ENCODE measurements at regions not wholly inside any gene's neighbourhood (a gene's known extent, or its start where the extent isn't known, plus 50 kb on each side); places are given as distances from the start of the nearest gene placed in this dataset.
"Not testable (repeated sequence)": the region's sequence is repeated elsewhere in the genome, so short reads cannot be mapped to it uniquely, and the experiment has no call there.

DNA sequence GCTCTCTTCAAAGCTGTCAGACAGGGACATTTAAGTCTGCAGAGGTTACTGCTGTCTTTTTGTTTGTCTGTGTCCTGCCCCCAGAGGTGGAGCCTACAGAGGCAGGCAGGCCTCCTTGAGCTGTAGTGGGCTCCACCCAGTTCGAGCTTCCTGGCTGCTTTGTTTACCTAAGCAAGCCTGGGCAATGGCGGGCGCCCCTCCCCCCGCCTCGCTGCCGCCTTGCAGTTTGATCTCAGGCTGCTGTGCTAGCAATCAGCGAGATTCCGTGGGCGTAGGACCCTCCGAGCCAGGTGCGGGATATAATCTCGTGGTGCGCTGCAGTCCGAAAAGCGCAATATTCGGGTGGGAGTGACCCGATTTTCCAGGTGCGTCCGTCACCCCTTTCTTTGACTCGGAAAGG lies 116.6 kb downstream of the PRL start:
- H3K4me1 ChIP-seq (ENCODE audit: control extremely low read depth in 1 of 4, control insufficient read depth in 4 of 4, insufficient read depth in 4 of 4, low read length in 3 of 4); H3K27ac ChIP-seq (ENCODE audit: insufficient read depth in 1 of 2, low read depth in 1 of 2, low read length in 2 of 2, poor library complexity in 1 of 2, severe bottlenecking in 2 of 2); POLR2A ChIA-PET; H3K27me3 ChIP-seq (replicated peaks in 2 of 5; ENCODE audit: control insufficient read depth in 4 of 5, insufficient read depth in 5 of 5, low read length in 4 of 5); H3K4me3 ChIP-seq (ENCODE audit: control insufficient read depth in 1 of 7, extremely low read depth in 1 of 7, insufficient read depth in 4 of 7, low read depth in 2 of 7, low read length in 6 of 7); DNase-seq; CTCF ChIA-PET: not testable (repeated sequence)
- 100% methylated on average over 4 of the region's 20 CpGs for WGBS (ENCODE audit: insufficient coverage)
- Histone ChIP-seq H3K9me3 (ENCODE audit: control extremely low read depth in 1 of 5, control insufficient read depth in 4 of 5, insufficient read depth in 2 of 5, low read depth in 1 of 5, low read length in 4 of 5) (peaks cover 5 to 38% (median 8%) of the 10 kb centered on the region in 5 experiments), H3K36me3 (ENCODE audit: control insufficient read depth in 4 of 4, insufficient read depth in 4 of 4, low read length in 3 of 4) (peaks cover 0 to 13% (median 6%) of the 10 kb centered on the region in 4 experiments)

DNA sequence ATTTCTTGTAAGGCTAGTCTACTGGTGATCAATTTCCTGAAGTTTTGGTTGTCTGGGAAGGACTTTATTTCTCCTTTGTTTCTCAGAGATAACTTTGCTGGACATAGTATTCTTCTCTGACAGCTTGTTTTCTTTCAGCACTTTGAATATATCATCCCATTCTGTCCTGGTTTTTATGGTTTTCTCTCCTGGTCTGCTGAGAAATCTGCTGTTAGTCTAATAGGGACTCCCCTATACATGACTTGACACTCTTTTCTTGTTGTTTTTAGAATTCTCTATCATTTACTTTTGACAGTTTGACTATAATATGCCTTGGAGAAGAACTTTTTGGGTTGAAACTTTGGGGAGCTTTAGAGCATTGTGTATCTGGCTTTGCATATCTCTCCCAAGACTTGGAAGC lies 112.5 kb downstream of the PRL start:
- ChIA-PET POLR2A (no interaction called here), CTCF (interaction anchor here (1.0 kb wide), 1 partner anchor 13 kb away, joined by 3 read pairs; no protein-coding TSS in a partner anchor)
- H3K4me1 ChIP-seq (ENCODE audit: control extremely low read depth in 1 of 4, control insufficient read depth in 4 of 4, insufficient read depth in 4 of 4, low read length in 3 of 4) = no peaks in the 10 kb centered on the region
- H3K27ac ChIP-seq (ENCODE audit: insufficient read depth in 1 of 2, low read depth in 1 of 2, low read length in 2 of 2, poor library complexity in 1 of 2, severe bottlenecking in 2 of 2) = no peak overlapping the region
- no peak overlapping the region for H3K4me3 ChIP-seq (ENCODE audit: control insufficient read depth in 1 of 7, extremely low read depth in 1 of 7, insufficient read depth in 4 of 7, low read depth in 2 of 7, low read length in 6 of 7)
- H3K27me3 ChIP-seq (replicated peaks in 2 of 5; ENCODE audit: control insufficient read depth in 4 of 5, insufficient read depth in 5 of 5, low read length in 4 of 5) = no peaks in the 10 kb centered on the region
- peaks cover 0 to 13% (median 8%) of the 10 kb centered on the region in 4 experiments for H3K36me3 ChIP-seq (ENCODE audit: control insufficient read depth in 4 of 4, insufficient read depth in 4 of 4, low read length in 3 of 4)
- no peak for DNase-seq
- H3K9me3 ChIP-seq (ENCODE audit: control extremely low read depth in 1 of 5, control insufficient read depth in 4 of 5, insufficient read depth in 2 of 5, low read depth in 1 of 5, low read length in 4 of 5) = peaks cover 8 to 43% (median 10%) of the 10 kb centered on the region in 5 experiments

DNA sequence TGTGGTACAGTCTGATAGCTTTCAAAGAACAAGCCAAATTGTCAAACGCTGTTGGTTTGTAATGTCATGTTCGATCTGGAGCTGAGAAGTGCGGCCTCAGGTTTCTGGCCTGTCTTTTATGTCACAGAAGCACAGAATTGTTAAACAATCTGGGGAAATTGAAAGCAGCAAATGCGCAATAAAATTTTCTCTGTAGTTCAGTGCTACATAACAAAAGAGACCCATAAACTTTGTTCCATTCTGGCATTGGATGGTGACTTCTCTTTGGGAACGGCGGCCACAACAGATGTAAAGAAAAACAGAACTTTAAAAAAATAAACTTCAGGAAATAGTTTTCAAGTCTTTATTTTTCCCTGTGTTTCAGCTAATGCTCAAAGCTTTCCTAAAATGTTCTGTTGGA lies 106.9 kb downstream of the PRL start:
- H3K27me3 ChIP-seq (replicated peaks in 2 of 5; ENCODE audit: control insufficient read depth in 4 of 5, insufficient read depth in 5 of 5, low read length in 4 of 5) = no peaks in the 10 kb centered on the region
- ChIA-PET POLR2A (no interaction called here), CTCF (interaction anchor here (2.1 kb wide), 1 partner anchor 12 kb away, joined by 4 read pairs; no protein-coding TSS in a partner anchor)
- peaks cover 0 to 11% (median 1%) of the 10 kb centered on the region in 4 experiments for H3K4me1 ChIP-seq (ENCODE audit: control extremely low read depth in 1 of 4, control insufficient read depth in 4 of 4, insufficient read depth in 4 of 4, low read length in 3 of 4)
- peaks cover 2 to 8% (median 4%) of the 10 kb centered on the region in 5 experiments for H3K9me3 ChIP-seq (ENCODE audit: control extremely low read depth in 1 of 5, control insufficient read depth in 4 of 5, insufficient read depth in 2 of 5, low read depth in 1 of 5, low read length in 4 of 5)
- DNase-seq = no peak
- no peak overlapping the region for H3K27ac ChIP-seq (ENCODE audit: insufficient read depth in 1 of 2, low read depth in 1 of 2, low read length in 2 of 2, poor library complexity in 1 of 2, severe bottlenecking in 2 of 2)
- no peak overlapping the region for H3K4me3 ChIP-seq (ENCODE audit: control insufficient read depth in 1 of 7, extremely low read depth in 1 of 7, insufficient read depth in 4 of 7, low read depth in 2 of 7, low read length in 6 of 7)
- WGBS (ENCODE audit: insufficient coverage) = 96% methylated on average over 5 of the region's 6 CpGs
- peaks cover 0 to 14% (median 3%) of the 10 kb centered on the region in 4 experiments for H3K36me3 ChIP-seq (ENCODE audit: control insufficient read depth in 4 of 4, insufficient read depth in 4 of 4, low read length in 3 of 4)

DNA sequence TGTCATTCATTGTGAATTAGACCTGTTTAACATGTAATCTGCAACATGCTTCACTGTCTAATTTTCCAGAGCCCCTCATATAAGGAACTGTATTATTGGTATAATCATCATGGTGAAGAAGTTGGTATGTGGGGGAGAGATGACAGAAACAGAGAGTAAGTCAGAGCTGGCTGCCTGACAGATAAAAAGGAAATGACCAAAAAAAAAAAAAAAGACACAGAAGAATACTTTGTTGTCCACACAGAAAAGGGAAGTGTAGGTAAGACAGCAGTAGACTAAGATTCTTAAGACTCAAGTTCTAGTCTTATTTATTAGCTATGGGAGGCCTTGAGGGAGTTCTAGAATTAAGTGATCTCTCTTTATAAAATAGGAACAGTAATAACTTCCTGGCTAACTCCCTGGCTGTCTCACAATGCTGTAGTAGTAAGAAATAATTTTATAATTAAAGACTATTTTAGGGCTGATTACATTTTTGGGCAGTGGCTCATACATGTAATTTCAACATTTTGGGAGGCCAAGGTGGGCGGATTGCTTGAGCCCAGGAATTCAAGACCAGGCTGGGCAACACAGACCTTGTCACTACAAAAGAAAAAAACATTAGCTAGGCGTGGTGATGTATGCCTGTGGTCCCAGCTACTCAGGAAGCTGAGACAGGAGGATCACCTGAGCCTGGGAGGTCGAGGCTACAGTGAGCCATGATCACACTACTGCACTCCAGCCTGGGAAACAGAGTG lies 102.5 kb downstream of the PRL start:
- ChIA-PET CTCF (no interaction called here), POLR2A (no interaction called here)
- H3K27me3 ChIP-seq (replicated peaks in 2 of 5; ENCODE audit: control insufficient read depth in 4 of 5, insufficient read depth in 5 of 5, low read length in 4 of 5) = no peaks in the 10 kb centered on the region
- DNase-seq = peak; percentile 0 to 58 (median 55)
- peaks cover 0 to 11% (median 1%) of the 10 kb centered on the region in 4 experiments for H3K4me1 ChIP-seq (ENCODE audit: control extremely low read depth in 1 of 4, control insufficient read depth in 4 of 4, insufficient read depth in 4 of 4, low read length in 3 of 4)
- H3K9me3 ChIP-seq (ENCODE audit: control extremely low read depth in 1 of 5, control insufficient read depth in 4 of 5, insufficient read depth in 2 of 5, low read depth in 1 of 5, low read length in 4 of 5) = peaks cover 0 to 4% (median 0%) of the 10 kb centered on the region in 5 experiments
- peaks cover 0 to 29% (median 2%) of the 10 kb centered on the region in 4 experiments for H3K36me3 ChIP-seq (ENCODE audit: control insufficient read depth in 4 of 4, insufficient read depth in 4 of 4, low read length in 3 of 4)
- WGBS (ENCODE audit: insufficient coverage) = 100% methylated on average over 2 of the region's 3 CpGs
- H3K27ac ChIP-seq (ENCODE audit: insufficient read depth in 1 of 2, low read depth in 1 of 2, low read length in 2 of 2, poor library complexity in 1 of 2, severe bottlenecking in 2 of 2) = no peak overlapping the region
- no peak overlapping the region for H3K4me3 ChIP-seq (ENCODE audit: control insufficient read depth in 1 of 7, extremely low read depth in 1 of 7, insufficient read depth in 4 of 7, low read depth in 2 of 7, low read length in 6 of 7)

DNA sequence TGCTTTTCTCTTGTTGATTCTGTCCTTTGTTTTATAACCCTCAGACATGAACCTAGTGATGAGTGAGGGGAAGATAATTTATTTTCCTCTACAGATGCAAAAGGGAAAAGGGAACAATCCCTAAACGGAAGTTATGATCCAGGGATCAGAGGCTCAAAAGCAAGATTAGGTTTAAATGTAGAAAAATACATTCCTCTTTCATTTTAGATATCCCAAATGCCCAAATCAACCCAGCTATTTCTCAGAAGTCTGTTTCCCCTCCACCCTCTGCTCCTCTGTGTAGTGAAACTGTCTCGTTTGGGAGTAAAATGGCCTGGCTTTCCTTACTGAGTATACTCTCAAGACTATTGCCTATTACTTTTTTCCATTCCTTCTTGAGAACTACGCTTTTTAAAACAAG lies 97.1 kb downstream of the PRL start:
- peaks cover 0 to 4% (median 0%) of the 10 kb centered on the region in 5 experiments for H3K9me3 ChIP-seq (ENCODE audit: control extremely low read depth in 1 of 5, control insufficient read depth in 4 of 5, insufficient read depth in 2 of 5, low read depth in 1 of 5, low read length in 4 of 5)
- WGBS (ENCODE audit: insufficient coverage) = 100% methylated on average over 1 of the region's 3 CpGs
- no peaks in the 10 kb centered on the region for H3K27me3 ChIP-seq (replicated peaks in 2 of 5; ENCODE audit: control insufficient read depth in 4 of 5, insufficient read depth in 5 of 5, low read length in 4 of 5)
- peaks cover 0 to under 1% (median 0%) of the 10 kb centered on the region in 4 experiments for H3K4me1 ChIP-seq (ENCODE audit: control extremely low read depth in 1 of 4, control insufficient read depth in 4 of 4, insufficient read depth in 4 of 4, low read length in 3 of 4)
- CTCF ChIA-PET = interaction anchor here (0.6 kb wide), 1 partner anchor 929 kb away, joined by 3 read pairs; no protein-coding TSS in a partner anchor
- no peak overlapping the region for H3K27ac ChIP-seq (ENCODE audit: insufficient read depth in 1 of 2, low read depth in 1 of 2, low read length in 2 of 2, poor library complexity in 1 of 2, severe bottlenecking in 2 of 2)
- H3K4me3 ChIP-seq (ENCODE audit: control insufficient read depth in 1 of 7, extremely low read depth in 1 of 7, insufficient read depth in 4 of 7, low read depth in 2 of 7, low read length in 6 of 7) = no peak overlapping the region
- peaks cover 0 to 14% (median 2%) of the 10 kb centered on the region in 4 experiments for H3K36me3 ChIP-seq (ENCODE audit: control insufficient read depth in 4 of 4, insufficient read depth in 4 of 4, low read length in 3 of 4)
- DNase-seq = no peak
- POLR2A ChIA-PET = no interaction called here

DNA sequence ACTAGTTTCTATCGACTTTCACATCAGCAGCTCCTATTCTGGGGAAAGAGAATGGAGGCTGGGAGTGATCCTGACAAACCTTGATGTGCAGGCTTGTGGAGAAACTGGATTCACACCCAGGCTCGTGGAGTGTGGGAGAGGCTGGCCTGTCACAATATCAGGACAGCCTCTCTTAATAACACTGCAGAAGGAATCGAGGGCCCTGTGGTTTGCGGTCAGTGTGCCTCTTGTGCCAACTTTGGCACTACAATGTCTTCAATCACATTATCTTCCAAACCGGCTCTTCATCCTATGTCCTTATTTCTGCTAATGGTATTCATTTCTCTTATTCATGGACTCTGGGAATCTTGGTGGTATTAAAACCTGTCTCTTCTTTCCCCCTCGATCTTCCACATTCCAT lies 92.7 kb downstream of the PRL start:
- POLR2A ChIA-PET = no interaction called here
- H3K4me1 ChIP-seq (ENCODE audit: control extremely low read depth in 1 of 4, control insufficient read depth in 4 of 4, insufficient read depth in 4 of 4, low read length in 3 of 4) = no peaks in the 10 kb centered on the region

DNA sequence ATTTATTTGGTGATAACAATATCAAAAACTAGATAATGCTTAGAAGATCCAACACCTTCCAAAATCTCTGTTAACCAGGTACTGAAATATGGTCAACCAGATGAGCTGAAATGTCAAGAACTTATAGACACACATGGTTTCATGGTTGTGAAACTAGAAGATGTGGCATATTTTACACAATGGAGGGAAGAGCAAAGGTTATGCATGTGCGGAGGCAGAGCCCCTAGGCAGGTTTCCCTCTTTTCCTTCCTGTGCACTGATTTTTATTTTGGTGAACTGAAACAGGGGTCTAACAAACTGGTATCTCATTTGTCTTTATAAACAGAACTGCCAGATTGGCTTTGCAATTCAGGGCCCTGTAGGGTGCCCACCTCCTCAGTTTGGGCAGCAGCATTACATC lies 91.6 kb downstream of the PRL start:
- Histone ChIP-seq H3K9me3 (ENCODE audit: control extremely low read depth in 1 of 5, control insufficient read depth in 4 of 5, insufficient read depth in 2 of 5, low read depth in 1 of 5, low read length in 4 of 5) (no peaks in the 10 kb centered on the region), H3K36me3 (ENCODE audit: control insufficient read depth in 4 of 4, insufficient read depth in 4 of 4, low read length in 3 of 4) (no peaks in the 10 kb centered on the region), H3K27me3 (replicated peaks in 2 of 5; ENCODE audit: control insufficient read depth in 4 of 5, insufficient read depth in 5 of 5, low read length in 4 of 5) (no peaks in the 10 kb centered on the region), H3K27ac (ENCODE audit: insufficient read depth in 1 of 2, low read depth in 1 of 2, low read length in 2 of 2, poor library complexity in 1 of 2, severe bottlenecking in 2 of 2) (no peak overlapping the region), H3K4me3 (ENCODE audit: control insufficient read depth in 1 of 7, extremely low read depth in 1 of 7, insufficient read depth in 4 of 7, low read depth in 2 of 7, low read length in 6 of 7) (no peak overlapping the region), H3K4me1 (ENCODE audit: control extremely low read depth in 1 of 4, control insufficient read depth in 4 of 4, insufficient read depth in 4 of 4, low read length in 3 of 4) (no peaks in the 10 kb centered on the region)
- CTCF ChIA-PET = no interaction called here
- POLR2A ChIA-PET = no interaction called here
- DNase-seq = no peak
- WGBS (ENCODE audit: insufficient coverage) = no CpG with 5 or more reads among the region's 1 CpG

More for the DNA sequence above, 92.7 kb downstream of the PRL start:
- 87% methylated on average over 3 of the region's 6 CpGs for WGBS (ENCODE audit: insufficient coverage)
- Histone ChIP-seq H3K27ac (ENCODE audit: insufficient read depth in 1 of 2, low read depth in 1 of 2, low read length in 2 of 2, poor library complexity in 1 of 2, severe bottlenecking in 2 of 2) (no peak overlapping the region), H3K27me3 (replicated peaks in 2 of 5; ENCODE audit: control insufficient read depth in 4 of 5, insufficient read depth in 5 of 5, low read length in 4 of 5) (no peaks in the 10 kb centered on the region), H3K4me3 (ENCODE audit: control insufficient read depth in 1 of 7, extremely low read depth in 1 of 7, insufficient read depth in 4 of 7, low read depth in 2 of 7, low read length in 6 of 7) (no peak overlapping the region), H3K36me3 (ENCODE audit: control insufficient read depth in 4 of 4, insufficient read depth in 4 of 4, low read length in 3 of 4) (no peaks in the 10 kb centered on the region), H3K9me3 (ENCODE audit: control extremely low read depth in 1 of 5, control insufficient read depth in 4 of 5, insufficient read depth in 2 of 5, low read depth in 1 of 5, low read length in 4 of 5) (no peaks in the 10 kb centered on the region)
- CTCF ChIA-PET = no interaction called here
- DNase-seq = no peak
